Endothelial cell of hepatic sinusoid (primary cell): ENCODE measurements at regions not wholly inside any gene's neighbourhood (a gene's known extent, or its start where the extent isn't known, plus 50 kb on each side); places are given as distances from the start of the nearest gene placed in this dataset.

Experiments
- in situ Hi-C: cut with HindIII; loops from 2 replicates; pipeline ENCODE4 v1.10.0; 2017; ENCODE audit warnings: low sequenced_read_pairs

DNA sequence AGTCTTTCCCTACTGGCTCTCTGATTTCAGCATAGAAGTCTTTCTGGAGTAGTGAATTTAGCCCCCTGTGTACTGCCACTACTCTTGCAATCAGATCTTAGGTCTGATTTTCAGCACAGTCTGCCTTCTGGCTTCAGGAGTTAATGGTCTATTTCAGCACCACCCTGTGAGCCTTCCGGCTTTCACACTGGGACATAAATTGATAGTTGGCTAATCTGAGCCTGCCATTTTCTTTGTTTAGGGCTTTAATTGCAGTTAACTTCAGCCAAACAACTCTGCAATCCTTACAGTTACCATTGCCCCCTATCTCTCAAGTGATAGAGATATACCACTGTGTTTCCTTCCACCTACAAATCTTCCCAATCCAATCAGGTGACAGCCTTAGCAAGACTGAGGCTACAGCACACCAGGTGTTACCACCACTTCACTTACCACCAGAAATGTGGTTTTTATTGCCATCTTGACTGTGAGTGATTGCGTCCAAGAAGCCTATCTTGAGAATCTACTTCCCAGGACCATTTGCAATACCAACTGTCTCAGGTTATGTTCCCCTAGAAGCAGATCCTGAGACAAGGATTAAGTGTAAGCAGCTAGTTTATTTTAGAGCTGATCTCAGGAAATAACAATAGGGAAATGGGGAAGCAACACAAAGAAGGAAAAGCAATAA, 51.9 kb upstream of the NEK6 start:
- in situ Hi-C loops: no loop called here

GRCh38 chr9:124206391-124206790, 51.4 kb upstream of the NEK6 start:
- in situ Hi-C loops: no loop called here
